Esophagus squamous epithelium (tissue), 4 donors: ENCODE measurements at regions not wholly inside any gene's neighbourhood (a gene's known extent, or its start where the extent isn't known, plus 50 kb on each side); places are given as distances from the start of the nearest gene placed in this dataset.

Experiments
- POLR2A ChIP-seq, 4 donors: fragments of 450-650 bp; IDR thresholded peaks; one replicate each; pipeline ENCODE4 v1.6.1; 2017; ENCODE audit warnings: antibody characterized with exemption in 4 of 4, mild to moderate bottlenecking in 4 of 4, moderate library complexity in 3 of 4
- TF ChIP-seq, protein P1 (sequence below), 6 experiments: fragments of 450-650 bp in 4 of 6; fragments of 200-600 bp in 2 of 6; sonication (generic) in 2 of 6; IDR thresholded peaks; one replicate each; pipeline ENCODE4 v1.5.1; 2016 to 2019; ENCODE audit warnings: antibody characterized with exemption in 6 of 6, mild to moderate bottlenecking in 4 of 6, moderate library complexity in 4 of 6

DNA sequence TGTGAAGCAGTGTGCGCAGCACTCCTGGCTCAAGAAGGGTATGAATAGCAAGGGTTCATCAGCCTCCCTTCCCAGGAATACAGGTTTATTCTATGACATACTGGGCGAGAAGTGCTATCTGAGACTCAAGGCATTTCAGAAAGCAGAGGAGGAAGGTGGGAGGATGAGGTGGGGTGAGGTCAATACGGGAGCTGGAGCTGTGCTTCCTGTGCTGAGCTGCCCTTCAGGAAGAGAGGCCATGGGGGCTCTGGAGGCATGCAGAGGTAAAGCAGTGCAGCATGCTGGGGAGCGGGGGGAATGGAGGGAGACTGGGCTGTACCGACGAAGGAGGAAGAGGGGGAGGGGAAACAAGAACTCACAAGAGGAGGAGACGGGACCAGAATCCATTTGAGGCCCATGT lies 717.6 kb downstream of the PTPRU start:
- TF ChIP-seq, protein P1, sequence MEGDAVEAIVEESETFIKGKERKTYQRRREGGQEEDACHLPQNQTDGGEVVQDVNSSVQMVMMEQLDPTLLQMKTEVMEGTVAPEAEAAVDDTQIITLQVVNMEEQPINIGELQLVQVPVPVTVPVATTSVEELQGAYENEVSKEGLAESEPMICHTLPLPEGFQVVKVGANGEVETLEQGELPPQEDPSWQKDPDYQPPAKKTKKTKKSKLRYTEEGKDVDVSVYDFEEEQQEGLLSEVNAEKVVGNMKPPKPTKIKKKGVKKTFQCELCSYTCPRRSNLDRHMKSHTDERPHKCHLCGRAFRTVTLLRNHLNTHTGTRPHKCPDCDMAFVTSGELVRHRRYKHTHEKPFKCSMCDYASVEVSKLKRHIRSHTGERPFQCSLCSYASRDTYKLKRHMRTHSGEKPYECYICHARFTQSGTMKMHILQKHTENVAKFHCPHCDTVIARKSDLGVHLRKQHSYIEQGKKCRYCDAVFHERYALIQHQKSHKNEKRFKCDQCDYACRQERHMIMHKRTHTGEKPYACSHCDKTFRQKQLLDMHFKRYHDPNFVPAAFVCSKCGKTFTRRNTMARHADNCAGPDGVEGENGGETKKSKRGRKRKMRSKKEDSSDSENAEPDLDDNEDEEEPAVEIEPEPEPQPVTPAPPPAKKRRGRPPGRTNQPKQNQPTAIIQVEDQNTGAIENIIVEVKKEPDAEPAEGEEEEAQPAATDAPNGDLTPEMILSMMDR (IDR thresholded peaks at IDR 0.05): no peak
- TF ChIP-seq POLR2A (IDR thresholded peaks at IDR 0.05): no peak
